SHP77 treated with DMSO at 0.1 percent for 48 hours (cell line): ENCODE measurements at regions not wholly inside any gene's neighbourhood (a gene's known extent, or its start where the extent isn't known, plus 50 kb on each side); places are given as distances from the start of the nearest gene placed in this dataset.

Experiments
- DNase-seq: peaks from one replicate; lab custom pipeline; 2025; lab: John Stamatoyannopoulos, UW

DNA sequence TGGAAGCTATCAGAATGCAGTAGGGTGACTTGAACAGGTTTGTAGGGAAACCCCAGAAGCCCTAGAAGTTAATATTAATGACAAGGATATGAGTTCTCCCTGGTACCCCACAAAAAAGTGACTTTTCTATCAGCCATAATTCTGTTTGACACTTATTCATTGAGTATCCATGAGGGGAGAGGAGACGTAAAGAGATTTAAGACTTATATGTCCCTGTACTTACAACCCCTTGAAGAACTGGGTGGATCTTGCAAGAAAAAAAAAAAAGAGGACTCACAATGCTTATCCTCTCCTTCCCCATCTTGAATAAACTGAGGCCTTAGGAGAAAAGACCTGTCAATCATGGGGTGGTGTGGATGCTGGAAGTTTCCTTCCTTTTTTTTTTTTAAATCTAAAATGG lies 203.5 kb downstream of the CBLN1 start:
- no peak for DNase-seq

GRCh38 chr16:49075709-49076108 lies 205.9 kb downstream of the CBLN1 start:
- no peak for DNase-seq

DNA sequence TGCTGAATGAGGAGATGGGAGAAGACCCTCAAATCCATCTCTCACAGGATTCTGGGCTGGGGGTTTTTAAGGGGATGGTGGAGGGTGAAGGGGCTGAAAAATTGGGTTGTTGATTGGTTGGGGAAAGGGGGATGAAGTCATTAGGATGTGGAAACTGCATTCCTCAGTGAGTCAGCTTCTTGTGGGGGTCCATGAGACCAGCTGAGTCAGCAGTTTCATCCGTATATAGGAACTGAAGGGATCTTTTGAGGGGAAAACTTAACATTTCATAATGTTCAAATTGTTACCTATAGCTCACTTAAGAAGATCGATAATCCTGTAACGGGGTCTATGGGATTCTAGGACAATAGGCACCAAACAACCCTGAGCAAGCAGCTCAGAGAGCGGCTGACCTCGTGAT lies 213.4 kb downstream of the CBLN1 start:
- no peak for DNase-seq

DNA sequence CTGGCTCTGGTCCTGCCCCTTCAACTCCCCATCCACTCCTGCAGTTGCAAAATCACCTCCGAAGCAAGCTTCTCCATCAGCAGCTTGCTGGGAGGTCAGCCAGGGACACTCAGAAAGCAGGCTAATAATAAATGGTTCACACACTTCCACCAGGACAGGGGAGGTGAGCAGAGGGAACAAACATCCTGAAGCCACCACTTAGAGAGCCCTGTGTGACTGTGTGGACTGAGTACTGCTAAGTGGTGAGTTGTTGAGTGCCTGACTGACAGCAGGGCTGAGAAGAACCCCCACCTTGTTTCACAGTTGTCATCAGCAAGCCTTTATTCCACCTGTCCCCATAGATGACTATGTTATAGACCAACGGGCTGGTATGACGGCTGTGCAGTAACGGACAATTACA lies 213.9 kb downstream of the CBLN1 start:
- no peak for DNase-seq

- DNase-seq, result no peak
These were observed 220.4 kb downstream of the CBLN1 start for GRCh38 chr16:49061137-49061714.

- no peak for DNase-seq
These were observed 220.9 kb downstream of the CBLN1 start for GRCh38 chr16:49060728-49061127.

DNA sequence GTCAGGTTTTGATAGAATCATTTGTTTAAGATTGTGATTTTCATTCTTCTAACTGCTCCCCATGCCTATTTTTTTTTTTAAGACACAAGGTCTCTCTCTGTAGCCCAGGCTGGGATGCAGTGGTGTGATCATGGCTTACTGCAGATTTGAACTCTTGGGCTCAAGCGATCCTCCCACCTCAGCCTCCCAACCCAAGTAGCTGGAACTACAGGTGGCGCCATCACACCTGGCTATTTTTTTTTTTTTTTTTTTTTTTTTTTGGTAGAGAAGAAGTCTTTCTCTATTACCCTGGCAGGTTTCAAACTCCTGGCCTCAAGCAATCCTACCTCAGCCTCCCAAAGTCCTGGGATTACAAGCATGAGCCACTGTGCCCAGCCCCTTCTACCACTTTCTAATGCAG lies 223.3 kb downstream of the CBLN1 start:
- no peak for DNase-seq

- DNase-seq, result no peak
These were observed 223.7 kb downstream of the CBLN1 start for GRCh38 chr16:49057936-49058335.

DNA sequence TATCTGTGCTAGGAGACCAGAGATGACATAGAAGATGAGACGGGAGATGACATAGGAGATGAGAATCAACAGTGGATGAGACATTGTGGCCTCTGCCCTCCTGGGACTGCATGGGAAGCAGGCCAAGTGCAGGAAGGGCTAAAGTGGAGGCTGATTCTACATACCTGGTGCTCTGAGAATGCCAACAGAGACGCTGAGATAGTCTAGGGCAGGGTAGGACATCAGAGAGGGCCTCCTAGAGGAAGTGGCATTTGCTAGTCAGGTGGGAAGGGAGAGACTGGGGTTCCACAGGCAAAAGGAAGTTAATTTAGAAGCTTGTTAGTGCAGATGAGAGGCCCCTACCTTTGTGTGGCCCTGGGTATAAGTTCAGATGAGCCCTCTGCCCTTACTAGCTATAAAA lies 224.2 kb downstream of the CBLN1 start:
- no peak for DNase-seq

GRCh38 chr16:49056546-49056945 lies 225.1 kb downstream of the CBLN1 start:
- DNase-seq, result no peak

- no peak for DNase-seq
These were observed 225.7 kb downstream of the CBLN1 start for GRCh38 chr16:49055824-49056545.

GRCh38 chr16:49055291-49055690 lies 226.3 kb downstream of the CBLN1 start:
- no peak for DNase-seq

GRCh38 chr16:49054606-49055005 lies 227.0 kb downstream of the CBLN1 start:
- DNase-seq, result no peak

- no peak for DNase-seq
These were observed 228.8 kb downstream of the CBLN1 start for GRCh38 chr16:49052846-49053245.

- no peak for DNase-seq
These were observed 230.1 kb downstream of the CBLN1 start for GRCh38 chr16:49051576-49051975.

DNA sequence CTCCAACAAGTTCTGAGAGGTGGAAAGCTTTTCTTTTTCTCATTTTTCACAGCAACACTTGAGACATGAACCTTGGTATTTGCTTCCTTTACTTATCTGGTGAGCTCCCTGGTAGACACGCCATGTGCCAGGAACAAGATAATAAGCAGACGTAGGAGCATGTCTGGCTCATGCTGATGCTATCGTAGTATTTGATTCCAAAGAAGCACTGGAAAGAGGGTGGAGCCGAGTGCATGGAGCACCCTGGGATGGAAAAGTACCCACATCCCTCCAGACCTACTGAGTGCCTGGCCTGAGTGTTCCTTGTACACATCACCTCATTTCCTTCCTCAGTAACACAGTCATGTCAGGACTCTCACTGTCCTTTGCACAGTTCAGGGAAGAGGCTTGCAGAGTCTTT lies 231.0 kb downstream of the CBLN1 start:
- DNase-seq, result no peak

DNA sequence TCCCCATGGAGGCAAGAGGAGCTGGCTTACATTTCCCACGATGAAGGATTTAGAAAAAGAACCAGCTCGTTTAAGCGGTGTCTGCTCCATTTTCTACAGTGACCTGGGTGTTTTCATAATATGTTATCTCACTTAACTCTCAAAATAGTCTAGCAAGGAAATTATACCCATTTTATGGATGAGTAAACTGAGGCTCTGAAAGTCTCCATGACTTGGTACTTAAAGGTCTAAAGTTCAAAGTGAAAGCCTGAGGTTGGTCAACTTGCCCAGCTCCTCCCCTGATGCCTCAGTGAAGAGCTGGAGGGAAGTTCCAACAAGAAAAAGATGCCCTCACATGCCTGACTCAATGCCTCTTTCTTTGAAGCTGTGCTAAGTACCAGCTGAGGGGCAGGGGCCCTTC lies 232.0 kb downstream of the CBLN1 start:
- no peak for DNase-seq

DNA sequence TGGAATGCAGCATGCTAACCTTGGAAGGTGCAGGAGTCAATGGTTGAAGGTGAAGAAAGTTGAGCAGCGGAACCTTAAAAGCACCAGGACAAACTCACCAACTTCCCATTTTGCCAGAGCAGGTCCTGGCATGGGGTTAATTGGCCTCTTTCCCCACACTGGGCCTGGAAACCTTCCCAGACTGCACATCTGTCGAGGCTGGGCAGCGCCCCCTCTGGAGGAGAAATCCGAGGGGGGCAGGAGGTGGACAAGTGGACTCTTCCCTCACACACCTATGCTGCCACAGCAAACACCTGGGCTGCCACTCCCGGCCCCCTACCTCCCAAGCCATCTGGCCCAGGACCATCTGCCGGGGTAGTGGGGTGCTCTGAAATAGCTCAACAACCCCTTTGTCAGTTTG lies 232.4 kb downstream of the CBLN1 start:
- no peak for DNase-seq

- no peak for DNase-seq
These were observed 233.1 kb downstream of the CBLN1 start for GRCh38 chr16:49048557-49048956.

DNA sequence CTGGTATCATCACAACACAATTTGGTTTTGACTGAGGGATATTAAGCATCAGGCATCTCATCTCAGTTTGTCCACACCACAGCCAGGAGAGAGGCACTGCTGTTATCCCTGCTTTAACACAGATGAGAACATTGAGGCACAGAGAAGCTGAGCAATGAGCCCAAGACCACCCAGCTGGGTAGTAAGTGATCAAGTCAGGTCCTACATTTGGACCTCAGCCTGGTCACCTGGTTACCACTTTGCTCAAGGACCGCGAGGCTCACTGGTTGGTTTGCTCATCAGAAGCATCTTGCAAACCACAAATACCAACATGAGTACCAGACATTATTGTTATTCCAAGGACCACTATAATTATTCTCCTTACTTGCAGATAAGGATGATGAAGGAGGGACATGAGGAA lies 245.5 kb downstream of the CBLN1 start:
- DNase-seq, result no peak

DNA sequence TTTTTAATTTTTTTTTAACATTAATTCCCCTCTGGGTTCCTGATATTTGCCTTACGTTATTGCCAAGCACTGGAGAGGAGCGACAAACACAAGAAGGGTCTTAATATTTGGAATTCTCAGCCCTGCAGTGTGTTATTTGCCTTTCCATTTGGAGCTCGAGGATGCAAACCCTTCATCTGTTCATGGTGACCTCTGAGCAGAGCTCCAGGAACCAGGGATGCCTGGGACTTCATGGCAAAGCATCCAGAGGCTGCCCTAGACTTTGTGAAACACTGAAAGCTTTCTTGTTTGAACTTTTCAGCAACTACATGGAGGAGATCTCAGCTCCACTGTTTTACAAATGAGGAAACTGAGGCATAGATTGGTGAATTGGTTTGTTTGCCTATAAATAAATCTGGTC lies 254.2 kb downstream of the CBLN1 start:
- no peak for DNase-seq

GRCh38 chr16:49026566-49027181 lies 255.0 kb downstream of the CBLN1 start:
- DNase-seq, result no peak

DNA sequence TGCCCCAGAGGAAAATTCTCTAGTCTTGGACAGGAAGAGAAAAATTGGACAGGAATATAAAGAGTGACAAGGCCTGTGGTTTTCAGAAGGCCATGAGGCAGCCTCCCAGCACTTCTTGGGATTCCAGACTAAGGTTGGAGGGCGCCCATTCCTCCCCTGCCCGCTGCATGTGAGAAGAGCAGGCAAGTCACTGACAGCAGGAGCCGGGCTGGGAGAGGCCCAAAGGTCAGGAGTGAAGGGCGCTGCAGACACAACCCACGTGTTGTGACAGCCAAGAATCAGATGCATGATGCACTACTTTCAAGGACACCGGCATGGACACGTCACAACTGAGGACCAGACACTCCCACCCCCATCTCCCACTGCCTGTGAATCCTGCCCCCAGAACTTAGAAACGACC lies 256.7 kb downstream of the CBLN1 start:
- DNase-seq, result no peak

DNA sequence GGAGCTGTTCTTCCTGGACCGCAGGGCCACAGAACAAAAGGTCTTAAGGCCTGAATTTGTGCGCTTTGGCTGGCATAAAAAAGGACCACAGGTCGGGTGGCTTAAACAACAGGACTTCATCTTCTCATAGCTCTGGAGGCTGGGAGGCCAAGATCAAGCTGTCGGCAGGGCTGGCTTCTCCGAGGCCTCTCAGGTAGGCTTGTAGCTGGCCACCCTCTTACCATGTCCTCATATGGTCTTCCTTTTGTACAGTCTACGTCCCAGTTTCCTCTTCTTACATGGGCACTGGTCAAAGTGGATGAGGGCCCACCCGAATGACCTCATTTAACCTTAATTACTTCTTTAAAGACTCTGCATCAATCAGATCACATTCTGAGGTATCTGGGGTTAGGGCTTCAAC lies 257.6 kb downstream of the CBLN1 start:
- DNase-seq, result no peak
